ENCODE measurements at regions not wholly inside any gene's neighbourhood (a gene's known extent, or its start where the extent isn't known, plus 50 kb on each side); places are given as distances from the start of the nearest gene placed in this dataset.

- TF ChIP-seq DBP (CRISPR knock-in tag; IDR thresholded peaks at IDR 0.05; ENCODE audit: not compliant biosample characterization), result no peak
- no peak for TF ChIP-seq GTF3A (CRISPR knock-in tag; conservative IDR thresholded peaks at IDR 0.05)
- no peak for TF ChIP-seq HNF1B (CRISPR knock-in tag; IDR thresholded peaks at IDR 0.05)
- TF ChIP-seq SP2 (CRISPR knock-in tag; IDR thresholded peaks at IDR 0.05), result no peak
- no peak for TF ChIP-seq E2F2 (CRISPR knock-in tag; IDR thresholded peaks at IDR 0.05; ENCODE audit: borderline replicate concordance)
- TF ChIP-seq KDM3A (CRISPR knock-in tag; IDR thresholded peaks at IDR 0.05; ENCODE audit: low read depth), result no peak
- TF ChIP-seq ZKSCAN5 (CRISPR knock-in tag; IDR thresholded peaks at IDR 0.05), result no peak
- no peak for TF ChIP-seq CBX1 (IDR thresholded peaks at IDR 0.05; ENCODE audit: low read depth)
- no peak for TF ChIP-seq NFKBIZ (CRISPR knock-in tag; IDR thresholded peaks at IDR 0.05)
- no peak for TF ChIP-seq ZNF326 (CRISPR knock-in tag; IDR thresholded peaks at IDR 0.05; ENCODE audit: borderline replicate concordance)
- TF ChIP-seq MTERF4 (CRISPR knock-in tag; IDR thresholded peaks at IDR 0.05), result no peak
Measured at GRCh38 chr6:163706500-163707087, 292.1 kb downstream of the QKI start (continued).

All from HepG2 (cell line).